IPS DF 6.9 (cell line): ENCODE measurements at regions not wholly inside any gene's neighbourhood (a gene's known extent, or its start where the extent isn't known, plus 50 kb on each side); places are given as distances from the start of the nearest gene placed in this dataset.

Experiments used
- DNase-seq: peaks from one replicate; pipeline ENCODE4 v3.0.0-alpha.2; 2013; ENCODE audit warnings: low read depth, low spot score
- H3K27ac ChIP-seq: one replicate; pipeline ENCODE4 v1.5.1; 2013; ENCODE audit warnings: low read length, control low read depth
- H3K27me3 ChIP-seq: 2 replicates; pipeline ENCODE4 v1.6.1; 2013; ENCODE audit warnings: mild to moderate bottlenecking, low read length; ENCODE audit not compliant: control insufficient read depth, insufficient read depth
- H3K36me3 ChIP-seq: 2 replicates; pipeline ENCODE4 v1.6.1; 2013; ENCODE audit warnings: low read length; ENCODE audit not compliant: control insufficient read depth, insufficient read depth
- H3K4me1 ChIP-seq: 2 replicates; pipeline ENCODE4 v1.6.1; 2013; ENCODE audit warnings: low read length; ENCODE audit not compliant: control insufficient read depth, insufficient read depth
- H3K4me3 ChIP-seq: 2 replicates; pipeline ENCODE4 v1.5.1; 2013; ENCODE audit warnings: mild to moderate bottlenecking, low read length
- H3K9me3 ChIP-seq: 2 replicates; pipeline ENCODE4 v1.6.1; 2013; ENCODE audit warnings: low read length, inconsistent platforms; ENCODE audit not compliant: control insufficient read depth, insufficient read depth
- WGBS: extraction: QIAGEN DNeasy Blood & Tissue Kit; methylation state at CpG from one replicate; pipeline ENCODE4 v1.1.7; 2013; ENCODE audit warnings: mixed read lengths, missing lambda C conversion rate; ENCODE audit not compliant: insufficient read length, insufficient coverage; 5-methylcytosine and 5-hydroxymethylcytosine counted together

- H3K4me1 ChIP-seq: no peaks in the 10 kb centered on the region
- H3K9me3 ChIP-seq: no peaks in the 10 kb centered on the region
- H3K27me3 ChIP-seq: no peaks in the 10 kb centered on the region
- DNase-seq: no peak
- no peak overlapping the region for H3K4me3 ChIP-seq
- WGBS: no CpG with 5 or more reads among the region's 7 CpGs
- no peak overlapping the region for H3K27ac ChIP-seq
- H3K36me3 ChIP-seq: no peaks in the 10 kb centered on the region
Measured at GRCh38 chr5:67515020-67515689, 318.6 kb upstream of the CD180 start.

GRCh38 chr5:67512758-67513157, 316.2 kb upstream of the CD180 start:
- Histone ChIP-seq H3K9me3 (no peaks in the 10 kb centered on the region), H3K4me1 (no peaks in the 10 kb centered on the region), H3K4me3 (no peak overlapping the region), H3K27ac (no peak overlapping the region), H3K27me3 (no peaks in the 10 kb centered on the region), H3K36me3 (no peaks in the 10 kb centered on the region)
- DNase-seq: no peak
- no CpG with 5 or more reads among the region's 1 CpG for WGBS

GRCh38 chr5:67511911-67512310, 315.3 kb upstream of the CD180 start:
- WGBS: no CpG with 5 or more reads among the region's 1 CpG
- Histone ChIP-seq H3K27me3 (no peaks in the 10 kb centered on the region), H3K9me3 (no peaks in the 10 kb centered on the region), H3K4me3 (no peak overlapping the region), H3K36me3 (no peaks in the 10 kb centered on the region), H3K27ac (no peak overlapping the region), H3K4me1 (no peaks in the 10 kb centered on the region)
- DNase-seq: no peak

- Histone ChIP-seq H3K27me3 (no peaks in the 10 kb centered on the region), H3K4me1 (no peaks in the 10 kb centered on the region), H3K4me3 (no peak overlapping the region), H3K36me3 (no peaks in the 10 kb centered on the region), H3K27ac (no peak overlapping the region), H3K9me3 (no peaks in the 10 kb centered on the region)
- no peak for DNase-seq
Measured at GRCh38 chr5:67510204-67510603, 313.6 kb upstream of the CD180 start.

DNA sequence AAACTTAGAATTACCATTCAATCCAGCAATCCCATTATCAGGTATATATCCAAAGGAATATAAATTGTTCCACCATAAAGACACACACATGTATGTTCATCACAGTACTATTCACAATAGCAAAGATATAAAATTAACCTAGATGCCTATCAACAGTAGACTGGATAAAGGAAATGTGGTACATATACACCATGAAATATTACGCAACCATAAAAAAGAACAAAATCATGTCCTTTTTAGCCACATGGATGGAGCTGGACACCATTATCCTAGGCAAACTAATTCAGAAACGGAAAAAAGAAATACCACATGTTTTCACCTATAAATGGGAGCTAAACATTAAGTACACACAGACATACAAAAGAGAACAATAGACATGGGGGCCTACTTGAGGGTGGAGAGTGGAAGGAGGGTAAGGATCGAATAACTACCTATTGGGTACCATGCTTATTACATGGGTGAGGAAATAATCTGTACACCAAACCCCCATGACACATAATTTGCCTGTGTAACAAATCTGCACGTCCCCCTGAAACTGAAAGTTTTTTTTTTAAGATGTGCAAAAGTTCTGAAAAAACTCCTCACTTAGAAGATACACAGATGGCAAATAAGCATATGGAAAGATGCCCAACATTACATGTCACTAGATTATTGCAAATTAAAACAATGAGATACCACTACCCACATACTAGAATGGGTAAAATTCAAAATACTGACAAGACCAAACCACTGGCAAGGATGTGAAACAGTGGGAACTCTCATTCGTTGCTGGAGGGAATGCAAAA, 313.0 kb upstream of the CD180 start:
- Histone ChIP-seq H3K27ac (no peak overlapping the region), H3K4me3 (no peak overlapping the region), H3K9me3 (no peaks in the 10 kb centered on the region), H3K4me1 (no peaks in the 10 kb centered on the region), H3K36me3 (no peaks in the 10 kb centered on the region), H3K27me3 (no peaks in the 10 kb centered on the region)
- no CpG with 5 or more reads among the region's 5 CpGs for WGBS
- DNase-seq: no peak

- Histone ChIP-seq H3K36me3 (no peaks in the 10 kb centered on the region), H3K4me3 (no peak overlapping the region), H3K4me1 (no peaks in the 10 kb centered on the region), H3K27me3 (no peaks in the 10 kb centered on the region), H3K27ac (no peak overlapping the region), H3K9me3 (no peaks in the 10 kb centered on the region)
- no CpG with 5 or more reads among the region's 2 CpGs for WGBS
- no peak for DNase-seq
Measured at GRCh38 chr5:67506241-67506640, 309.6 kb upstream of the CD180 start.

DNA sequence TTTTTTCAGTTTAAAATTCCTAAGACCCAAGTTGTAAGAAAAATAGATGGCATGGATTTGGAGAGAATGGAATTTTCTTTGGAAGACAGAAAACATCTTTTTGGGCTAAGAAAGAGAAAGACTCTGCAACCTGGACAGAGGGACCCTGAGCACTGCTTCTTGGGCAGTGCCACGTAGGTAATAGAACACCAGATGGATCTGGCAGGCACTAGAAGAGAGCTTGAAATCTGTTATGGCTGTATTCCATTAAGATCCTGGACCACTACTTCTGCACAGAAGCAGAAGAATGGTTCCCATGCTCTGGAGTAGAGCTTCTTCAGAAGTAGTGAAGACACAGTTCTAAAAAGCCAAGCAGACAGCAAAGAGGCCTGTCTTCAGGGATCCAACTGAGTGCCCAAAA, 306.4 kb upstream of the CD180 start:
- H3K4me3 ChIP-seq: no peak overlapping the region
- H3K4me1 ChIP-seq: no peaks in the 10 kb centered on the region
- no CpG with 5 or more reads among the region's 1 CpG for WGBS
- H3K36me3 ChIP-seq: no peaks in the 10 kb centered on the region
- H3K27me3 ChIP-seq: no peaks in the 10 kb centered on the region
- DNase-seq: no peak
- no peak overlapping the region for H3K27ac ChIP-seq
- H3K9me3 ChIP-seq: no peaks in the 10 kb centered on the region

DNA sequence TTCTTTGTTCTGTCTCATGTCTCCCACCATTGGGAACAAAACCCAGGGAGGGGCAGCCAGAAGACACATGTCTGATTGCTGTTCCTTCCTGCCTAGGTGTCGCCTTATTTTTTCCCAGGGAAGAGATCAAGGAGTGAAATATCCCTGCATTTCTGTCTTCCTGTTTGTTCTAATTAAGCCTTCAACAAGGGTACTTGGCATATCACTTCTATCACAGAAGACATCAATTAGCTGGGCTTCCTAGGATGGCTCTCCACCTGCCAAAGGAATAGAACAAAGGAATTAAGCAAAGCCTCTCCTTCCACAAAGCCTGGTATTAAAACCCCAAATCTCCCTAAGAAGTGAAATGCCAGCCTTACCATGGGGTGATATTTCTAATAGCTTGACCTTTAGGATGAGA, 299.5 kb upstream of the CD180 start:
- no CpG with 5 or more reads among the region's 1 CpG for WGBS
- no peaks in the 10 kb centered on the region for H3K36me3 ChIP-seq

GRCh38 chr5:67495072-67495471, 298.5 kb upstream of the CD180 start:
- no peaks in the 10 kb centered on the region for H3K4me1 ChIP-seq
- no peaks in the 10 kb centered on the region for H3K9me3 ChIP-seq
- no peak for DNase-seq
- no peak overlapping the region for H3K27ac ChIP-seq
- no CpG with 5 or more reads among the region's 3 CpGs for WGBS
- no peaks in the 10 kb centered on the region for H3K27me3 ChIP-seq
- H3K36me3 ChIP-seq: no peaks in the 10 kb centered on the region
- H3K4me3 ChIP-seq: no peak overlapping the region

More for the DNA sequence above, 299.5 kb upstream of the CD180 start:
- Histone ChIP-seq H3K27me3 (no peaks in the 10 kb centered on the region), H3K27ac (no peak overlapping the region), H3K4me3 (no peak overlapping the region), H3K4me1 (no peaks in the 10 kb centered on the region), H3K9me3 (no peaks in the 10 kb centered on the region)
- DNase-seq: no peak

GRCh38 chr5:67494186-67494855, 297.7 kb upstream of the CD180 start:
- Histone ChIP-seq H3K36me3 (no peaks in the 10 kb centered on the region), H3K27me3 (no peaks in the 10 kb centered on the region), H3K27ac (no peak overlapping the region), H3K4me3 (no peak overlapping the region), H3K9me3 (no peaks in the 10 kb centered on the region), H3K4me1 (no peaks in the 10 kb centered on the region)
- no CpG with 5 or more reads among the region's 14 CpGs for WGBS
- no peak for DNase-seq
